Parathyroid adenoma (tissue), 2 donors: ENCODE measurements at regions not wholly inside any gene's neighbourhood (a gene's known extent, or its start where the extent isn't known, plus 50 kb on each side); places are given as distances from the start of the nearest gene placed in this dataset.

Experiments
- H2AFZ ChIP-seq: fragments of 300-600 bp; sonication (generic); one replicate; pipeline ENCODE4 v1.7.0; 2017; ENCODE audit warnings: antibody characterized with exemption, mild to moderate bottlenecking
- H3K27ac ChIP-seq: fragments of 300-600 bp; sonication (generic); one replicate; pipeline ENCODE4 v1.7.0; 2017
- H3K27me3 ChIP-seq: fragments of 300-600 bp; sonication (generic); one replicate; pipeline ENCODE4 v1.7.0; 2017; ENCODE audit warnings: low read length; ENCODE audit not compliant: control insufficient read depth, insufficient read depth
- H3K36me3 ChIP-seq: fragments of 300-600 bp; sonication (generic); one replicate; pipeline ENCODE4 v1.7.0; 2017; ENCODE audit warnings: low read length; ENCODE audit not compliant: control insufficient read depth, insufficient read depth
- H3K4me1 ChIP-seq: fragments of 300-600 bp; sonication (generic); one replicate; pipeline ENCODE4 v1.7.0; 2017; ENCODE audit warnings: control low read depth
- H3K4me2 ChIP-seq: fragments of 300-600 bp; sonication (generic); one replicate; pipeline ENCODE4 v1.7.0; 2017; ENCODE audit warnings: low read length
- H3K4me3 ChIP-seq: fragments of 300-600 bp; sonication (generic); one replicate; pipeline ENCODE4 v1.7.0; 2017; ENCODE audit warnings: low read depth, low read length
- H3K79me2 ChIP-seq: fragments of 300-600 bp; sonication (generic); one replicate; pipeline ENCODE4 v1.7.0; 2017; ENCODE audit warnings: control low read depth
- H3K9ac ChIP-seq: fragments of 300-600 bp; sonication (generic); one replicate; pipeline ENCODE4 v1.7.0; 2017; ENCODE audit warnings: mild to moderate bottlenecking
- H3K9me3 ChIP-seq: fragments of 300-600 bp; sonication (generic); one replicate; pipeline ENCODE4 v1.7.0; 2017; ENCODE audit warnings: low read length; ENCODE audit not compliant: control insufficient read depth
- CTCF ChIP-seq: fragments of 300-600 bp; sonication (generic); IDR thresholded peaks from one replicate; pipeline ENCODE4 v1.7.0; 2017; ENCODE audit warnings: antibody characterized with exemption, mild to moderate bottlenecking
- donor health status: primary hyperparathyroidism.

- Histone ChIP-seq H3K4me3 (no peak overlapping the region), H3K4me1 (no peaks in the 10 kb centered on the region), H2AFZ (no peak overlapping the region), H3K79me2 (no peaks in the 10 kb centered on the region), H3K4me2 (no peak overlapping the region), H3K9ac (no peak overlapping the region), H3K27ac (no peak overlapping the region), H3K27me3 (no peaks in the 10 kb centered on the region), H3K36me3 (no peaks in the 10 kb centered on the region), H3K9me3 (no peaks in the 10 kb centered on the region)
- TF ChIP-seq CTCF: no peak
These were observed 853.1 kb upstream of the SALL3 start for GRCh38 chr18:78126536-78126935.

GRCh38 chr18:78127041-78127440, 852.6 kb upstream of the SALL3 start:
- H3K27me3 ChIP-seq: no peaks in the 10 kb centered on the region
- no peak overlapping the region for H2AFZ ChIP-seq
- H3K79me2 ChIP-seq: no peaks in the 10 kb centered on the region
- H3K27ac ChIP-seq: no peak overlapping the region
- H3K4me1 ChIP-seq: no peaks in the 10 kb centered on the region
- TF ChIP-seq CTCF: no peak
- H3K9ac ChIP-seq: no peak overlapping the region
- no peaks in the 10 kb centered on the region for H3K36me3 ChIP-seq
- no peak overlapping the region for H3K4me2 ChIP-seq
- no peaks in the 10 kb centered on the region for H3K9me3 ChIP-seq
- no peak overlapping the region for H3K4me3 ChIP-seq

- no peak overlapping the region for H2AFZ ChIP-seq
These were observed 851.6 kb upstream of the SALL3 start for GRCh38 chr18:78128004-78128403.

GRCh38 chr18:78129260-78129659, 850.4 kb upstream of the SALL3 start:
- no peaks in the 10 kb centered on the region for H3K79me2 ChIP-seq
- no peaks in the 10 kb centered on the region for H3K27me3 ChIP-seq
- H2AFZ ChIP-seq: no peak overlapping the region
- no peak overlapping the region for H3K4me3 ChIP-seq
- TF ChIP-seq CTCF: no peak
- no peaks in the 10 kb centered on the region for H3K36me3 ChIP-seq
- no peaks in the 10 kb centered on the region for H3K9me3 ChIP-seq
- no peak overlapping the region for H3K27ac ChIP-seq
- H3K9ac ChIP-seq: no peak overlapping the region
- no peak overlapping the region for H3K4me2 ChIP-seq
- no peaks in the 10 kb centered on the region for H3K4me1 ChIP-seq

More at GRCh38 chr18:78128004-78128403, 851.6 kb upstream of the SALL3 start:
- Histone ChIP-seq H3K79me2 (no peaks in the 10 kb centered on the region), H3K9ac (no peak overlapping the region), H3K9me3 (no peaks in the 10 kb centered on the region), H3K4me2 (no peak overlapping the region), H3K4me1 (no peaks in the 10 kb centered on the region), H3K27ac (no peak overlapping the region), H3K36me3 (no peaks in the 10 kb centered on the region), H3K4me3 (no peak overlapping the region), H3K27me3 (no peaks in the 10 kb centered on the region)
- TF ChIP-seq CTCF: no peak
